Muscle of leg (tissue), 3 donors: ENCODE measurements at regions not wholly inside any gene's neighbourhood (a gene's known extent, or its start where the extent isn't known, plus 50 kb on each side); places are given as distances from the start of the nearest gene placed in this dataset.

ENCODE experiments used
- DNase-seq: peaks from one replicate; pipeline ENCODE4 v3.0.0; 2013
- H3K27ac ChIP-seq: one replicate; pipeline ENCODE4 v1.5.1; 2013; ENCODE audit warnings: mild to moderate bottlenecking, low read length, control low read depth
- H3K27me3 ChIP-seq: one replicate; pipeline ENCODE4 v1.6.1; 2013; ENCODE audit warnings: low read length; ENCODE audit not compliant: control insufficient read depth, insufficient read depth
- H3K36me3 ChIP-seq: one replicate; pipeline ENCODE4 v1.6.1; 2013; ENCODE audit warnings: low read length; ENCODE audit not compliant: control insufficient read depth, insufficient read depth
- H3K4me1 ChIP-seq: one replicate; pipeline ENCODE4 v1.6.1; 2013; ENCODE audit warnings: low read length; ENCODE audit not compliant: control insufficient read depth, insufficient read depth
- H3K4me3 ChIP-seq: one replicate; pipeline ENCODE4 v1.5.1; 2013; ENCODE audit warnings: low read length, control low read depth
- H3K9me3 ChIP-seq: replicated peaks from 2 replicates; pipeline ENCODE4 v1.6.1; 2013; ENCODE audit warnings: low read depth, low read length; ENCODE audit not compliant: control insufficient read depth
- WGBS: methylation state at CpG from one replicate; pipeline ENCODE4 v1.1.5; 2013; ENCODE audit warnings: missing lambda C conversion rate; ENCODE audit not compliant: insufficient coverage; 5-methylcytosine and 5-hydroxymethylcytosine counted together

DNA sequence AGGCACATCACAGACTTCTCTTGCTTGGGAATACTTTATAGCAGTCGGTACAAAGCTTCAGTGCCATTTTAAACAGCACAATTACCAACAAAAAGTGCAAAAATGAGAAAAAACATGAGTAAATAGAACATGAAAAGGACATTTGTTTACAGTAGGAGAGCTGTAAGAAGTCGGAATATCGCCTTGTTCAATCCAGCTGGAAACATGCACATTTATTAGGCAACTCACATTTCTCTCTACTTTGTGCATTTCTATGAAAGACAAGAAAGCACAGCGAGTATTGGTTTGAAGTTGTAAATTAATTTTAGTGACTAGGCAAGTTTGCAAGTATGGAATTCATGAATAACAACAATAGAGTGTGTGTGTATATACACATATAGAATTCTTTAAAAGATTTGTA lies 484.7 kb downstream of the DACH1 start:
- H3K9me3 ChIP-seq = no peaks in the 10 kb centered on the region
- no peaks in the 10 kb centered on the region for H3K4me1 ChIP-seq
- no CpG with 5 or more reads among the region's 4 CpGs for WGBS
- no peak overlapping the region for H3K27ac ChIP-seq
- H3K27me3 ChIP-seq = no peaks in the 10 kb centered on the region
- no peak overlapping the region for H3K4me3 ChIP-seq
- no peak for DNase-seq
- H3K36me3 ChIP-seq = no peaks in the 10 kb centered on the region

DNA sequence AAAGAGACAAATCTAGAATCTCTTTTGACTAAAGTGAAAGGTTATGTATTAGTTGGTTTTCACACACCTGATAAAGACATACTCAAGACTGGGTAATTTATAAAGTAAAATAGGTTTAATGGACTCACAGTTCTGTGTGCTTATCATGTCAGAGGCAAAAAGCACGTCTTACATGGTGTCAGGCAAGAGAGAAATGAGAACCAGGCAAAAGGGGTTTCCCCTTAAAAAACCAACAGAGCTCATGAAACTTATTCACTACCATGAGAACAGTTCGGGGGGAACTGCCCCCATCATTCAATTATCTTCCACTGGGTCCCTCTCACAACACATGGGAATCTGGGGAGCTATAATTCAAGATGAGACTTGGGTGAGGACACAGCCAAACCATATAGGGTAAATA lies 486.8 kb downstream of the DACH1 start:
- Histone ChIP-seq H3K36me3 (no peaks in the 10 kb centered on the region), H3K27ac (no peak overlapping the region), H3K4me3 (no peak overlapping the region), H3K4me1 (no peaks in the 10 kb centered on the region), H3K9me3 (no peaks in the 10 kb centered on the region), H3K27me3 (no peaks in the 10 kb centered on the region)
- no CpG with 5 or more reads among the region's 2 CpGs for WGBS
- DNase-seq = no peak

DNA sequence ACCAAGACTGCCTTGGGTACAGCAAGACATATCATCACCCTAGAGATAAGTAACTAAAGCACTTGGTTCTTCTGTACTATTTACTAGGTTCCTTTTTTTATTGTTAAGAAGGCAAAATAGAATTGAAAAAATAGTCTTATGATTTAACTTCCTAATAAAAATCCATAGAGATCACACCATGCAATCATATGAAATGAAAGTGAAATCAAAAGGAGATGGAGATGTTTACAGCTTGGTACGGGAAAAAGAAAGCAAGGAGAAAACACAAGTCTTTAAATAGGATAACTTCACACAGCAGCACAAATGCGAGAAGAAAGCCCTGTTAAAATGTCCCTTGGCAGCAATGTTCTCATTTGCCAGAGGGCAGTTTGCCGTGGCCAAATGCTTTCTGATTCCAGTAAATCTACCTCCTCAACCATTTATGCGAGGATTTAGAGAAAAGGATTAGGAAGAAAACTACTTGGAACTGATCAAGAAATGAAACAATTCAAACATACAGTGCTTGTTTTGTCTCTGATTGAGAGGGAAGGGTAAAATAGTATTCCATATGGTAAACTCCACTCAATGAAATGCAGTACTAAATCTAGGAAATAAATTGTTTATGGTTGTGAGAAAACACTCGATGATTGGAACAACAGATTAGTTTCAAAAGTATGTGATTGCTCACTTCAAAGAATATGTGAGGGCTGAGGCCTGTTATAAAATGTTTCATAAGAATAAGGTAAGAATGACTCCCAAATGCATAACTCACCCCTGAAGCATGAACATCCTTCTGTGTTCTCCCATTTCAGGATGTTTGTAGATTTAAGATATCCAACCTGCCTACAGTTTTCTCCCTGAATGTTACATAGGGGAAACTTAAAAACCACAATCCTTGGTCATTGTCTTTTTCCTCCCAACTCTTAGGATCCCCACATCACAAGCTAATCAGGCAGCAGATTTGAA lies 487.8 kb downstream of the DACH1 start:
- no peaks in the 10 kb centered on the region for H3K9me3 ChIP-seq
- no peaks in the 10 kb centered on the region for H3K27me3 ChIP-seq
- no peaks in the 10 kb centered on the region for H3K4me1 ChIP-seq
- WGBS = no CpG with 5 or more reads among the region's 5 CpGs
- H3K36me3 ChIP-seq = no peaks in the 10 kb centered on the region
- peak; percentile 46 for DNase-seq
- H3K4me3 ChIP-seq = no peak overlapping the region
- H3K27ac ChIP-seq = peak overlapping the region; percentile 50

DNA sequence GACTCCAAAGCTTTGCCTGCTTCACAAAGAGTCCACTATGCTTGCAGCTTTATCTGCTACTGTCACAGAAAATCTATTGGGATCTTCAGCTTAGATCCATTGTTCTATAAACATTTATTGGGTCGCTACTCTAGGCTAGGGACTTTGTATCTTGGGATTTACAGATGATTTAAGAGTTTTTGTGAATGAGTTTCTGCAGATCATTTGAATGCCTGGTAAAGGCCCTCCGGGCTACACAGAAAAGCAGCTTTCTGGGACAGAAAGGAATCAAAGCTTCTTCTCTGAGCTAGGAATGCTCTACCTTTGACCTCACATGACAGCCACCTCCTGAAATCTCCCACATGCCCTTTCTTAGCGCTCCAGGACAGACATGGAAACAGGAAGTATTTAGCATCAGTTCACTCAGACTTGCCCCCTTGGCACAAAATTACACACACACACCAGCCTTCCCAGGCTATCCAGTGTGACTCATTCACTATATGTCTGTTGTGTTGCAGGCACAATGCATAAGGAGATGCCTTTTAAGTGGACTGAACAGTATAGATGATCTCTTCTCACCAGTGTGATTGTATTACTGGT lies 492.4 kb downstream of the DACH1 start:
- Histone ChIP-seq H3K9me3 (no peaks in the 10 kb centered on the region), H3K36me3 (no peaks in the 10 kb centered on the region), H3K27me3 (no peaks in the 10 kb centered on the region), H3K27ac (no peak overlapping the region), H3K4me1 (no peaks in the 10 kb centered on the region), H3K4me3 (no peak overlapping the region)
- no peak for DNase-seq
- 38% methylated on average over 1 of the region's 3 CpGs for WGBS

DNA sequence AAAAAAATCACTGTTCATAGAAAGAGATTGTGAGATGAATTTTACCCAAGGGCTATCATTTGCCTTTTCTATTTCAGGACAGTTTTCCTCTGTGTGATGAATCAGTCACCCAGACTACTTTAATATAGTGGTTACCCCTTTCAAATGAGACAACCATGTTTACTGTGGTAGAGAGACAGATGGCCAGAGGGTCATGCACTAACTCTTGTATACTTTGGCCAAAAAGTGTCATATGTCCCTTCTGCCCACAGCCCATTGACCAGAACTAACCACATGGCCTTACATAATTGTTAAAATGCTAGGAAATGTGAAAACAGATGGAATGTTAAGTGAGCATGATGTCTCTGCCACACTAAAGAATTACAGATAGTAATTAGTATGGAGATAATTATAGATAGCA lies 498.7 kb downstream of the DACH1 start:
- Histone ChIP-seq H3K4me3 (no peak overlapping the region), H3K36me3 (no peaks in the 10 kb centered on the region), H3K27me3 (no peaks in the 10 kb centered on the region), H3K9me3 (no peaks in the 10 kb centered on the region), H3K27ac (no peak overlapping the region), H3K4me1 (no peaks in the 10 kb centered on the region)
- DNase-seq = peak; percentile 13

DNA sequence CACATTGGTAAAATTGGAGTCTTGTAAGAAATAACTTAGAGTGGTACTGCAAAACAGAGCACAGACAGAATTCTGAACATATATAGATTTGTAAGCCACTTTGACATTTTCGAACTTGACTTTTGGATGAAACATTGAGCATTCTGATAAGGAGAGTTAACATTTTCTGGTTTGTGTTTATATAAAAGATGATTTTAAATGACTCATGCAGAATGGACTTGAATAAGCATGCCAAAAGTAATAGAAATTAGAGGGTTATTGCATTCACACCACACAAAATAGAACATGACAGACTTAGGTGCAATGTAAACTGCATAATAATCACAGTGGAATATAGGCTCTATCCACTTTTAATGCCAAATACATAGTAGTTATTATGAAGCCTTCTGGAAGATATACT lies 507.0 kb downstream of the DACH1 start:
- WGBS = no CpG with 5 or more reads among the region's 1 CpG

DNA sequence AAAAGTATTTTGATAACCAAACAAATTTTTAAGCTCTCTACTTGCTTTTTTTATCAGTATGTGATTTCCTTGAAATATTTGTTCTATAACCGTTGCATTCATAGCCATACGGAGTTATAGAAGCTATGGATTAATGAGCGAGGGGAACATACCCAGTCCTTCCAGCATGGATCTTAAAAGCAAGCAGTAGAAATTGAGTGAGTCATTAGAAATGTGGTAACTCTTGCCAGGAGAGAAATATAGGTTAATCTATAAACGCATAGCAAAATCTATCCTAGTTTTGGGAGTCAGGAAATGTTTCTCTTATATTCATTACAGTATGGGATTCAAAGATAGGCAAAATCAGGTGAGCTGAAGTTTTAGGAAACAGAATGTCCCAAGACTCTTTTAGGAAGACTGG lies 507.4 kb downstream of the DACH1 start:
- Histone ChIP-seq H3K27me3 (no peaks in the 10 kb centered on the region), H3K4me3 (no peak overlapping the region), H3K4me1 (no peaks in the 10 kb centered on the region), H3K9me3 (no peaks in the 10 kb centered on the region), H3K36me3 (no peaks in the 10 kb centered on the region), H3K27ac (no peak overlapping the region)
- WGBS = no CpG with 5 or more reads among the region's 4 CpGs
- no peak for DNase-seq

More for the DNA sequence above, 507.0 kb downstream of the DACH1 start:
- H3K36me3 ChIP-seq = no peaks in the 10 kb centered on the region
- no peak for DNase-seq
- H3K4me1 ChIP-seq = no peaks in the 10 kb centered on the region
- H3K27ac ChIP-seq = no peak overlapping the region
- no peaks in the 10 kb centered on the region for H3K9me3 ChIP-seq
- H3K27me3 ChIP-seq = no peaks in the 10 kb centered on the region
- H3K4me3 ChIP-seq = no peak overlapping the region

DNA sequence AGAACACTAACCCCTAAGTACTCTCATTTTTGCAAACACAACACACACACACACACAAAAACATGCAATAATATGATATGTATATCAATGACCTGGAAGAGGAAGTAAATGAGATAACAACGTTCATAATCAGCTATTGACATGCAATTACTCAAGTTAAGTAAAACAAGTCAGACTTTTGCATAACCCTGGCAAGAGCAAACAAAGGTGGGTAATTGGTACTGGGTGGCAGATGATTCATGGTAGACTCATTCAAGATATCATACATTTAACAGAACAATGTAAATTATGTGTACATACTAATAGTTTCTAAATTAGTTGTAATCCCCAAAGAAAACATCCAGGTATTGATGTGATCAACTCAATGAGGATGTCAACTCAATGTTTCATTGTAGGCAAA lies 508.8 kb downstream of the DACH1 start:
- H3K27me3 ChIP-seq = no peaks in the 10 kb centered on the region
- no peak for DNase-seq
- H3K4me1 ChIP-seq = no peaks in the 10 kb centered on the region
- H3K4me3 ChIP-seq = no peak overlapping the region
- H3K9me3 ChIP-seq = no peaks in the 10 kb centered on the region
- H3K36me3 ChIP-seq = no peaks in the 10 kb centered on the region
- no peak overlapping the region for H3K27ac ChIP-seq
- no CpG with 5 or more reads among the region's 1 CpG for WGBS

DNA sequence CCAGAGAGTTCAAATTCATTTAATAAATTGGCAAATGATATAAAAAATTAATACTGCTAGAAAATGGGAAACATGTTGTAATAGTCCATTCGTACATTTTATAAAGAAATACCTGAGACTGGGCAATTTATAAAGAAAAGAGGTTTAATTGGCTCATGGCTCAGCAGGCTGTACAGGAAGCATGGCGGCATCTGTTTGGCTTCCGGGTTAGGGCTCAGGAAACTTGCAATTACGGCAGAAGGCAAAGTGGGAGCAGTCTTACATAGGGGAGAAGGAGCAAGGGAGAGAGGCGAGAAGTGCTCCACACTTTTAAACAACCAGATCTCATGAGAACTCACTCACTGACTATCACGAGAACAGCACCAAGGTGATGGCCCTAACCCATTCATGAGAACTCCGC lies 512.0 kb downstream of the DACH1 start:
- WGBS = 94% methylated on average over 3 of the region's 7 CpGs
- Histone ChIP-seq H3K27me3 (no peaks in the 10 kb centered on the region), H3K27ac (no peak overlapping the region), H3K36me3 (no peaks in the 10 kb centered on the region), H3K4me1 (no peaks in the 10 kb centered on the region), H3K9me3 (no peaks in the 10 kb centered on the region), H3K4me3 (no peak overlapping the region)
- no peak for DNase-seq

DNA sequence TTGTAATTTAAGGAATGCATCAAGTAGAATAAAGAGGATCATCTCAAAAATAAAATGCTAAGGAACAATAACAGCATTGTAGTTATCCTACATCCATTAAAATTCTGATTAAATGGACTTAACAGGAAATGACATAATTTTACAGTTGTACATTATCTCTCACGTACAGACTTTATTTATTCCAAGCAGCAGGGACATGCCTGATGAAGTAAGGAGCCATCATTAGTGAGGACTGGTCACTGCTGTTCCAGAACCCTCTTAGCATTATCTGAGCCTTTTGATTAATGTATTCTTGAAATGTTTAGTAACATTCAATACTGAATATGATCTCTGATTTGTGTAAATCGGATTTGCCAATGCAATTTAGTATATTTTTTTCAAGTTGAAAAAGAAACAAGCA lies 516.1 kb downstream of the DACH1 start:
- Histone ChIP-seq H3K9me3 (no peaks in the 10 kb centered on the region), H3K36me3 (no peaks in the 10 kb centered on the region), H3K4me1 (no peaks in the 10 kb centered on the region), H3K27ac (no peak overlapping the region), H3K4me3 (no peak overlapping the region), H3K27me3 (no peaks in the 10 kb centered on the region)
- no CpG with 5 or more reads among the region's 2 CpGs for WGBS
- no peak for DNase-seq
